ENCODE measurements at regions not wholly inside any gene's neighbourhood (a gene's known extent, or its start where the extent isn't known, plus 50 kb on each side); places are given as distances from the start of the nearest gene placed in this dataset.

GRCh38 chr2:226618875-226619605 is 180.6 kb downstream of the IRS1 start (continued):
- TF ChIP-seq, protein P1, sequence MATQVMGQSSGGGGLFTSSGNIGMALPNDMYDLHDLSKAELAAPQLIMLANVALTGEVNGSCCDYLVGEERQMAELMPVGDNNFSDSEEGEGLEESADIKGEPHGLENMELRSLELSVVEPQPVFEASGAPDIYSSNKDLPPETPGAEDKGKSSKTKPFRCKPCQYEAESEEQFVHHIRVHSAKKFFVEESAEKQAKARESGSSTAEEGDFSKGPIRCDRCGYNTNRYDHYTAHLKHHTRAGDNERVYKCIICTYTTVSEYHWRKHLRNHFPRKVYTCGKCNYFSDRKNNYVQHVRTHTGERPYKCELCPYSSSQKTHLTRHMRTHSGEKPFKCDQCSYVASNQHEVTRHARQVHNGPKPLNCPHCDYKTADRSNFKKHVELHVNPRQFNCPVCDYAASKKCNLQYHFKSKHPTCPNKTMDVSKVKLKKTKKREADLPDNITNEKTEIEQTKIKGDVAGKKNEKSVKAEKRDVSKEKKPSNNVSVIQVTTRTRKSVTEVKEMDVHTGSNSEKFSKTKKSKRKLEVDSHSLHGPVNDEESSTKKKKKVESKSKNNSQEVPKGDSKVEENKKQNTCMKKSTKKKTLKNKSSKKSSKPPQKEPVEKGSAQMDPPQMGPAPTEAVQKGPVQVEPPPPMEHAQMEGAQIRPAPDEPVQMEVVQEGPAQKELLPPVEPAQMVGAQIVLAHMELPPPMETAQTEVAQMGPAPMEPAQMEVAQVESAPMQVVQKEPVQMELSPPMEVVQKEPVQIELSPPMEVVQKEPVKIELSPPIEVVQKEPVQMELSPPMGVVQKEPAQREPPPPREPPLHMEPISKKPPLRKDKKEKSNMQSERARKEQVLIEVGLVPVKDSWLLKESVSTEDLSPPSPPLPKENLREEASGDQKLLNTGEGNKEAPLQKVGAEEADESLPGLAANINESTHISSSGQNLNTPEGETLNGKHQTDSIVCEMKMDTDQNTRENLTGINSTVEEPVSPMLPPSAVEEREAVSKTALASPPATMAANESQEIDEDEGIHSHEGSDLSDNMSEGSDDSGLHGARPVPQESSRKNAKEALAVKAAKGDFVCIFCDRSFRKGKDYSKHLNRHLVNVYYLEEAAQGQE (IDR thresholded peaks at IDR 0.05; ENCODE audit: borderline replicate concordance in 1 of 2, low read depth in 1 of 2, low read length in 2 of 2): peak in 1 of 2 experiments; percentile 23; a peak in 2 of 4 replicates
- TF ChIP-seq ZNF629 (CRISPR knock-in tag; conservative IDR thresholded peaks at IDR 0.05) (0 out of 2 replicates have a peak, but pooled peaks have one; percentile 14), ZSCAN9 (CRISPR knock-in tag; IDR thresholded peaks at IDR 0.05; ENCODE audit: borderline replicate concordance) (peak; percentile 94), ZNF234 (CRISPR knock-in tag; conservative IDR thresholded peaks at IDR 0.05) (no peak), ZNF460 (CRISPR knock-in tag; IDR thresholded peaks at IDR 0.05; ENCODE audit: borderline replicate concordance) (peak; percentile 30; the same call in 1 of the 2 replicates), ZNF143 (CRISPR knock-in tag; IDR thresholded peaks at IDR 0.05) (no peak), ZFP1 (CRISPR knock-in tag; IDR thresholded peaks at IDR 0.05) (peak; percentile 88), ERF (CRISPR knock-in tag; IDR thresholded peaks at IDR 0.05) (peak; percentile 88), KAT8 (CRISPR knock-in tag; IDR thresholded peaks at IDR 0.05) (peak; percentile 78; the same call in 1 of the 2 replicates), ZNF10 (CRISPR knock-in tag; IDR thresholded peaks at IDR 0.05; ENCODE audit: borderline replicate concordance, low read depth) (no peak), ZNF124 (CRISPR knock-in tag; IDR thresholded peaks at IDR 0.05) (no peak; the same call in 1 of the 2 replicates), SMC3 (IDR thresholded peaks at IDR 0.05; ENCODE audit: low read length) (no peak; the same call in 1 of the 2 replicates), ZNF891 (CRISPR knock-in tag; IDR thresholded peaks at IDR 0.05) (no peak), HNRNPUL1 (IDR thresholded peaks at IDR 0.05; ENCODE audit: low read depth, low read length) (no peak; the same call in 1 of the 2 replicates), NFE2 (CRISPR knock-in tag; IDR thresholded peaks at IDR 0.05) (no peak), BHLHE40 (IDR thresholded peaks at IDR 0.05; ENCODE audit: low read length) (no peak), RAD51 (IDR thresholded peaks at IDR 0.05; ENCODE audit: borderline replicate concordance) (no peak), GABPA (IDR thresholded peaks at IDR 0.05; ENCODE audit: low read depth, low read length) (no peak), GABPA (CRISPR knock-in tag; IDR thresholded peaks at IDR 0.05; ENCODE audit: low read depth) (peak; percentile 38; the same call in 1 of the 2 replicates), DNMT1 (CRISPR knock-in tag; IDR thresholded peaks at IDR 0.05) (no peak), ZBTB20 (CRISPR knock-in tag; IDR thresholded peaks at IDR 0.05; ENCODE audit: borderline replicate concordance, low read depth) (peak; percentile 69; the same call in 1 of the 2 replicates), ATF1 (CRISPR knock-in tag; IDR thresholded peaks at IDR 0.05) (peak; percentile 83; the same call in 1 of the 2 replicates), RFX5 (IDR thresholded peaks at IDR 0.05; ENCODE audit: low read depth, low read length) (no peak)
- TF ChIP-seq, protein P2, sequence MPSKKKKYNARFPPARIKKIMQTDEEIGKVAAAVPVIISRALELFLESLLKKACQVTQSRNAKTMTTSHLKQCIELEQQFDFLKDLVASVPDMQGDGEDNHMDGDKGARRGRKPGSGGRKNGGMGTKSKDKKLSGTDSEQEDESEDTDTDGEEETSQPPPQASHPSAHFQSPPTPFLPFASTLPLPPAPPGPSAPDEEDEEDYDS (CRISPR knock-in tag; IDR thresholded peaks at IDR 0.05): peak; percentile 49; the same call in 1 of the 2 replicates
- TF ChIP-seq, protein P3, sequence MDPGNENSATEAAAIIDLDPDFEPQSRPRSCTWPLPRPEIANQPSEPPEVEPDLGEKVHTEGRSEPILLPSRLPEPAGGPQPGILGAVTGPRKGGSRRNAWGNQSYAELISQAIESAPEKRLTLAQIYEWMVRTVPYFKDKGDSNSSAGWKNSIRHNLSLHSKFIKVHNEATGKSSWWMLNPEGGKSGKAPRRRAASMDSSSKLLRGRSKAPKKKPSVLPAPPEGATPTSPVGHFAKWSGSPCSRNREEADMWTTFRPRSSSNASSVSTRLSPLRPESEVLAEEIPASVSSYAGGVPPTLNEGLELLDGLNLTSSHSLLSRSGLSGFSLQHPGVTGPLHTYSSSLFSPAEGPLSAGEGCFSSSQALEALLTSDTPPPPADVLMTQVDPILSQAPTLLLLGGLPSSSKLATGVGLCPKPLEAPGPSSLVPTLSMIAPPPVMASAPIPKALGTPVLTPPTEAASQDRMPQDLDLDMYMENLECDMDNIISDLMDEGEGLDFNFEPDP (CRISPR knock-in tag; conservative IDR thresholded peaks at IDR 0.05): 0 out of 2 replicates have a peak, but pooled peaks have one; percentile 17
- TF ChIP-seq, protein P4, sequence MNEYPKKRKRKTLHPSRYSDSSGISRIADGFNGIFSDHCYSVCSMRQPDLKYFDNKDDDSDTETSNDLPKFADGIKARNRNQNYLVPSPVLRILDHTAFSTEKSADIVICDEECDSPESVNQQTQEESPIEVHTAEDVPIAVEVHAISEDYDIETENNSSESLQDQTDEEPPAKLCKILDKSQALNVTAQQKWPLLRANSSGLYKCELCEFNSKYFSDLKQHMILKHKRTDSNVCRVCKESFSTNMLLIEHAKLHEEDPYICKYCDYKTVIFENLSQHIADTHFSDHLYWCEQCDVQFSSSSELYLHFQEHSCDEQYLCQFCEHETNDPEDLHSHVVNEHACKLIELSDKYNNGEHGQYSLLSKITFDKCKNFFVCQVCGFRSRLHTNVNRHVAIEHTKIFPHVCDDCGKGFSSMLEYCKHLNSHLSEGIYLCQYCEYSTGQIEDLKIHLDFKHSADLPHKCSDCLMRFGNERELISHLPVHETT (CRISPR knock-in tag; conservative IDR thresholded peaks at IDR 0.05): peak; percentile 27; the same call in 1 of the 2 replicates
